HG03520 (cell line): ENCODE measurements at regions not wholly inside any gene's neighbourhood (a gene's known extent, or its start where the extent isn't known, plus 50 kb on each side); places are given as distances from the start of the nearest gene placed in this dataset.
"Not testable (repeated sequence)": the region's sequence is repeated elsewhere in the genome, so short reads cannot be mapped to it uniquely, and the experiment has no call there.

Experiments used
- ATAC-seq: cut with Tn5 transposase; IDR thresholded peaks from one replicate; pipeline ENCODE4 v1.9.1; 2021; ENCODE audit warnings: mild to moderate bottlenecking, moderate library complexity; ENCODE audit not compliant: unreplicated experiment

- no peak for ATAC-seq
Observed at GRCh38 chr2:219829667-219830352, 202.4 kb downstream of the SLC4A3 start.

GRCh38 chr2:219830353-219830738 is 202.9 kb downstream of the SLC4A3 start:
- ATAC-seq = no peak

- no peak for ATAC-seq
Observed at GRCh38 chr2:219831957-219832356, 204.5 kb downstream of the SLC4A3 start.

- ATAC-seq = no peak
Observed at GRCh38 chr2:219832904-219833303, 205.5 kb downstream of the SLC4A3 start.

- ATAC-seq = no peak
Observed at GRCh38 chr2:219835493-219835892, 208.1 kb downstream of the SLC4A3 start.

- no peak for ATAC-seq
Observed at GRCh38 chr2:219836647-219837177, 209.3 kb downstream of the SLC4A3 start.

- peak; percentile 83 for ATAC-seq
Observed at GRCh38 chr2:219844401-219845091, 217.1 kb downstream of the SLC4A3 start.

GRCh38 chr2:219848882-219849281 is 221.5 kb downstream of the SLC4A3 start:
- no peak for ATAC-seq

- ATAC-seq = no peak
Observed at GRCh38 chr2:219851169-219851568, 223.7 kb downstream of the SLC4A3 start.

- no peak for ATAC-seq
Observed at GRCh38 chr2:219851801-219852481, 224.5 kb downstream of the SLC4A3 start.

GRCh38 chr2:219852626-219853025 is 225.2 kb downstream of the SLC4A3 start:
- ATAC-seq = no peak

GRCh38 chr2:219856602-219857001 is 229.2 kb downstream of the SLC4A3 start:
- ATAC-seq = no peak

- ATAC-seq = no peak
Observed at GRCh38 chr2:219857751-219858150, 230.3 kb downstream of the SLC4A3 start.

- no peak for ATAC-seq
Observed at GRCh38 chr2:219861307-219861706, 233.9 kb downstream of the SLC4A3 start.

- no peak for ATAC-seq
Observed at GRCh38 chr2:219864154-219864553, 236.7 kb downstream of the SLC4A3 start.

GRCh38 chr2:219868635-219869034 is 241.2 kb downstream of the SLC4A3 start:
- ATAC-seq = no peak

GRCh38 chr2:219870041-219870440 is 242.6 kb downstream of the SLC4A3 start:
- no peak for ATAC-seq

GRCh38 chr2:219871351-219871750 is 243.9 kb downstream of the SLC4A3 start:
- ATAC-seq = no peak

GRCh38 chr2:219875036-219875435 is 247.6 kb downstream of the SLC4A3 start:
- no peak for ATAC-seq

- ATAC-seq = not testable (repeated sequence)
Observed at GRCh38 chr2:219875986-219876385, 248.6 kb downstream of the SLC4A3 start.

- no peak for ATAC-seq
Observed at GRCh38 chr2:219876931-219877330, 249.5 kb downstream of the SLC4A3 start.

GRCh38 chr2:219877728-219878127 is 250.3 kb downstream of the SLC4A3 start:
- no peak for ATAC-seq
